Transverse colon (tissue), 4 donors: ENCODE measurements at regions not wholly inside any gene's neighbourhood (a gene's known extent, or its start where the extent isn't known, plus 50 kb on each side); places are given as distances from the start of the nearest gene placed in this dataset.

Experiments
- EP300 ChIP-seq: sonication (generic); formaldehyde crosslinking; IDR thresholded peaks from one replicate; pipeline ENCODE4 v1.6.1; 2017; ENCODE audit warnings: antibody characterized with exemption, low read depth
- POLR2A ChIP-seq: fragments of 450-650 bp; IDR thresholded peaks from one replicate; pipeline ENCODE4 v1.6.1; 2016; ENCODE audit warnings: antibody characterized with exemption, mild to moderate bottlenecking, moderate library complexity
- POLR2AphosphoS5 ChIP-seq, 3 donors: sonication (generic); formaldehyde crosslinking; IDR thresholded peaks; one replicate each; pipeline ENCODE4 v1.6.1; 2016; ENCODE audit warnings: antibody characterized with exemption in 3 of 3
- TF ChIP-seq, protein P1 (sequence below), 5 experiments: fragments of 200-600 bp in 3 of 5; fragments of 450-650 bp in 2 of 5; sonication (generic) in 3 of 5; IDR thresholded peaks; 1 replicate in 2 of 5; 2 replicates in 3 of 5; pipeline ENCODE4 v1.5.1; 2016 to 2017; ENCODE audit warnings: antibody characterized with exemption in 5 of 5, inconsistent platforms in 3 of 5, mild to moderate bottlenecking in 2 of 5, moderate library complexity in 1 of 5

DNA sequence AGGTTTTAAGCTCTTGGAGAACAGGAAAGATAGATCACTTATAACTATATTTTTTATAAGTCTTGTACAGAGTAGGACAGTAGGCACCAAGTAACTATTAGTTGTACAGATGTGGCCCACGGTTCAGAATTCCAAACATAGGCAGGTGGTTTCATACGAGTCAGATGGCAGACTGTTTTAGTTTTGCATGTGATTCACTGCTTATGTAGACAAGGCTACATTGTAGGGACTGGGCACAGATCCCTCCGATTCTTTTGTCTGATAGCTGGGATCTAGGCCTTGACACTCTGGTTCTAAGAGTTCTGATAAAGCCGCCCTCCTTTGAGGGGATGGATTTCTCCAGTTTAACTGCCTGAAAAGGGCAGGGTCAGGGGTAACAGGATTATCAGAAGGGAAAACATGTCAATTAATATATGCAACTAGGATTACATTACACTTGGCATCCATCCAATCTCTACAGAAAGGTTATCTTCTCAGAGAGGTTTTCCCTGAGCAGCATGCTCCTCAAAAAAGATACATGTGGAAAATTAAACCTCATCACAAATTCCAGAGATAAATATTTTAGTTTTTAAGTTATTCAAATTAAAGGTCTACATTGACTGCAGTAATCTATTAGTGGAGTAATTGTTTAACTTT lies 87.8 kb downstream of the SPRY1 start:
- TF ChIP-seq, protein P1, sequence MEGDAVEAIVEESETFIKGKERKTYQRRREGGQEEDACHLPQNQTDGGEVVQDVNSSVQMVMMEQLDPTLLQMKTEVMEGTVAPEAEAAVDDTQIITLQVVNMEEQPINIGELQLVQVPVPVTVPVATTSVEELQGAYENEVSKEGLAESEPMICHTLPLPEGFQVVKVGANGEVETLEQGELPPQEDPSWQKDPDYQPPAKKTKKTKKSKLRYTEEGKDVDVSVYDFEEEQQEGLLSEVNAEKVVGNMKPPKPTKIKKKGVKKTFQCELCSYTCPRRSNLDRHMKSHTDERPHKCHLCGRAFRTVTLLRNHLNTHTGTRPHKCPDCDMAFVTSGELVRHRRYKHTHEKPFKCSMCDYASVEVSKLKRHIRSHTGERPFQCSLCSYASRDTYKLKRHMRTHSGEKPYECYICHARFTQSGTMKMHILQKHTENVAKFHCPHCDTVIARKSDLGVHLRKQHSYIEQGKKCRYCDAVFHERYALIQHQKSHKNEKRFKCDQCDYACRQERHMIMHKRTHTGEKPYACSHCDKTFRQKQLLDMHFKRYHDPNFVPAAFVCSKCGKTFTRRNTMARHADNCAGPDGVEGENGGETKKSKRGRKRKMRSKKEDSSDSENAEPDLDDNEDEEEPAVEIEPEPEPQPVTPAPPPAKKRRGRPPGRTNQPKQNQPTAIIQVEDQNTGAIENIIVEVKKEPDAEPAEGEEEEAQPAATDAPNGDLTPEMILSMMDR (IDR thresholded peaks at IDR 0.05), result no peak
- no peak for TF ChIP-seq POLR2A
- TF ChIP-seq EP300, result no peak
- no peak for TF ChIP-seq POLR2AphosphoS5 (IDR thresholded peaks at IDR 0.05)
